KBM-7 (cell line): ENCODE measurements at regions not wholly inside any gene's neighbourhood (a gene's known extent, or its start where the extent isn't known, plus 50 kb on each side); places are given as distances from the start of the nearest gene placed in this dataset.
"Not testable (repeated sequence)": the region's sequence is repeated elsewhere in the genome, so short reads cannot be mapped to it uniquely, and the experiment has no call there.

Experiments
- DNase-seq: peaks from one replicate; pipeline ENCODE4 v3.0.0-alpha.2; 2015
- in situ Hi-C: fragments of 300-500 bp; cut with MboI; formaldehyde crosslinking; loops from 2 replicates; pipeline ENCODE4 v1.14.3; 2020; ENCODE audit warnings: low sequenced_read_pairs, low pct_unique_long_range_greater_than_20kb, mixed read lengths

- no peak for DNase-seq
- in situ Hi-C loops: no loop called here
These were observed 279.2 kb upstream of the FERMT1 start for GRCh38 chr20:6401893-6402557.

GRCh38 chr20:6397115-6397514, 274.3 kb upstream of the FERMT1 start:
- DNase-seq: no peak
- in situ Hi-C loops: no loop called here

DNA sequence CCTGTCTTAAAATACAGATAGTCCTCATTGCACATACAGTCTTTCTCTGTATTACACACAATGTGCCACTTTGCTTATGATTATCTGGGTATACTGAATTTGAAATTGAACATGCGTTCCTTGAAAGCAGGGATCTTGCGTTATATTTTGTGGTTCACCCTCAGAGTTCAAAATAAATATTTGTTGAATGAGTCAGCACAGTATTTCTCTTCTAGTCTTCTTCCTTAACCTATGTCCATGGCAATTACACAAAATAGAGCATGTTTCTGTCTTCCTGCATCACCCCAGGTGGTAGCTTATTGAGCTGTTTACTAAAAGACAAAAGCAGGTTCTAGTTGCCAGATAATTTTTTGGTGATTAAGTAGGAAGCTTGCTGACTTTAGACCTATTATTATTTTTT, 272.9 kb upstream of the FERMT1 start:
- no peak for DNase-seq
- in situ Hi-C loops: no loop called here

- no peak for DNase-seq
- in situ Hi-C loops: no loop called here
These were observed 265.9 kb upstream of the FERMT1 start for GRCh38 chr20:6388671-6389197.

- no peak for DNase-seq
- in situ Hi-C loops: no loop called here
These were observed 262.2 kb upstream of the FERMT1 start for GRCh38 chr20:6384956-6385486.

DNA sequence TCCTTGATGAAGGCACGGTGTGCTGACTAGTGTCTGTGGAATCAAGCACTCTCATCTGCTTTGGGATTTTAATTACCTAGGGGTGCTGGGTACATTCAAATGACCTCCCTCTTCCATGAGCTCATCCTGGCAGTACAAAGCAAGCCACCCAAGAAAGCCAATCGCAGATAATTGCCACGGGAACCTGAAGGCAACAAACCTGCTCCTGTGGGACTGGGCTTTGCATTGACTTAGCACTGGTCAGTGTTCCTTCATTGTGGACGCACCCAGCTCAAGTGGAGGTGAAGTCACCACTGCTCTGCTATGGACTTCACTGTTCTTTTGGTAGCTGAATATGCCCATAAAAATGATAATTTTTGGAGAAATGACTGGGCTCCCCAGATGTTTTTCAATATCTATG, 261.6 kb upstream of the FERMT1 start:
- in situ Hi-C loops: no loop called here
- no peak for DNase-seq

DNA sequence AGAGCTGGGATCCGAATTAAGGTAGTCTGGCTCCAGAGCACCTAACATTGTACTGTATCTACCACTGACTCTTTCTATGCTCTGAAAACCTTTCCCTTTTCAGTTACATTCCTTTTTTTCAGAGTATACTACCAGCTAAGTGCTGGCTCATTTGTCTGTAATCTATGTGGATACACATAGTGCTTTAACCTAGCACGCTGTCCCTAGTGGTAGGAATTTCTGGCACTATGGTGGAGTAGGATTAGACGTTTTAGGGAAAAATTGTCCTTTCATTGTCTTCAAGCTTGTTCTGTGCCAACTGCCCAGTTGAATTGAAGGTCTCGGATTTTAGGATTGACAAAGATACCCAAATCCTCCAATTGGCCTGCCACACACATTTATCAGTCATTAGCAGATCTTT, 259.1 kb upstream of the FERMT1 start:
- in situ Hi-C loops: no loop called here
- no peak for DNase-seq

DNA sequence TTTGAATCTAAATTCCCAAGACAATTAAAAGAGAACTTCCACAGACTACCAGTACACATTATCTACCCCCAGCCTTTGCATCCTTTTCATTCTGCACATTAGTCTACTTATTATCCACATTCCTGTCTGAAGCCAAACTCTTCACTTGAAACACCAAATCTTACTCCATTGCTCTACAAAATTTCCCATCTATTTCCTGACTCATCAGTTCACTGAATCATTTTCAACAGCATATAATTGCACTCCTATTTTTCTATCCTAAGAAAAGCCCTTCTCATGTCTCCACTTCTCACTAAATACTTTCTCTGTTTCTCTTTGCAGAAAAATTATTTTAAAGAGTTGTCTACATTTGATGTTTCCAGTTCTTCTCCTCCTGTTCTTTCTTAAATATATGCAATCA, 239.4 kb upstream of the FERMT1 start:
- in situ Hi-C loops: no loop called here
- DNase-seq: no peak

DNA sequence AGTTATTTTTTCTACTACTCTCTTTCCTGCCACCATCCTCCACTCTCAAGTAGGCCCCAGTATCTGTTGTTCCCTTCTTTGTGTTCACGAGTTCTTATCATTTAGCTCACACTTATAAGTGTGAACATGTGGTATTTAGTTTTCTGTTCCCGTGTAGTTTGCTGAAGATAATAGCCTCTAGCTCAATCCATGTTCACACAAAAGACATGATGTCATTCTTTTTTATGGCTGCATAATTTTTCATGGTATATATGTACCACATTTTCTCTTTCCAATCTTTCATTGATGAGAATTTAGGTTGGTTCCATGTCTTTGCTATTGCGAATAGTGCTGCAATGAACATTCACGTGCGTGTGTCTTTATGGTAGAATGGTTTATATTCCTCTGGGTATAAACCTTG, 237.9 kb upstream of the FERMT1 start:
- no peak for DNase-seq
- in situ Hi-C loops: no loop called here

DNA sequence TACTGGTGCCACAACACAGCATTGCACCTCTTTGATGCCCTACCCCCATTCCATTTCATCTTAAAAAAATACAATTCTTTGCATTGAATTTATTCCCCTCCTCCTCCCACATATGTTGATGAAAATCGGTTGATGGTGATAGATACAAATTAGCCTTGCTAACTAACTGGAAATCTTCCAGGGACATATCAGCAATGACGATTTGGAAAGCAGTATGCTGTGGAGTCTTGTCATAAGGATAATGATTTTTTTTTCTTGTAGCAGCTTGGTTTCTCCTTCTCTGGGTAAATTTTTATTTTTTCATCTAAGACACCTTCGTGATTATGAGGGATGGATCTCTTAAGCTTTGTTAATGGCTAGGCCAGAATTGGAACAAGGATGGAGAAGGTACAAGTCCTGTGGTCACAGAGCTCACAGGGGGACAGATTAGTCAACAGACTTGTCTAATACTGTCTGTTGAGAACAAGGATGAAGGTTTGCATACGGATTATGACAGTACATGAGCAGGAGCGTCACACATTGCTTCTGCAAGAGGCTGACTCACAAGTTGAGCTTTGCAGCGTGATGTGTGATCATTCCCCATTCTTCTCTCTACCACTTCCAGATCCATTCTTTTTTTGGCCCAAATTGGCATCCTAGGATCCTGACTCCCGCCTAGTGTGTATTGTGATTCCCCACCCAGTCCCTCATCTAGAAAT, 233.1 kb upstream of the FERMT1 start:
- no peak for DNase-seq
- in situ Hi-C loops: no loop called here

- DNase-seq: no peak
- in situ Hi-C loops: no loop called here
These were observed 226.1 kb upstream of the FERMT1 start for GRCh38 chr20:6348908-6349307.

GRCh38 chr20:6347916-6348315, 225.1 kb upstream of the FERMT1 start:
- DNase-seq: no peak
- in situ Hi-C loops: no loop called here

- in situ Hi-C loops: no loop called here
These were observed 218.7 kb upstream of the FERMT1 start for GRCh38 chr20:6341491-6341890.

GRCh38 chr20:6339176-6339575, 216.3 kb upstream of the FERMT1 start:
- in situ Hi-C loops: no loop called here
- no peak for DNase-seq

More at GRCh38 chr20:6341491-6341890, 218.7 kb upstream of the FERMT1 start:
- no peak for DNase-seq

- in situ Hi-C loops: no loop called here
- DNase-seq: no peak
These were observed 210.3 kb upstream of the FERMT1 start for GRCh38 chr20:6333110-6333509.

DNA sequence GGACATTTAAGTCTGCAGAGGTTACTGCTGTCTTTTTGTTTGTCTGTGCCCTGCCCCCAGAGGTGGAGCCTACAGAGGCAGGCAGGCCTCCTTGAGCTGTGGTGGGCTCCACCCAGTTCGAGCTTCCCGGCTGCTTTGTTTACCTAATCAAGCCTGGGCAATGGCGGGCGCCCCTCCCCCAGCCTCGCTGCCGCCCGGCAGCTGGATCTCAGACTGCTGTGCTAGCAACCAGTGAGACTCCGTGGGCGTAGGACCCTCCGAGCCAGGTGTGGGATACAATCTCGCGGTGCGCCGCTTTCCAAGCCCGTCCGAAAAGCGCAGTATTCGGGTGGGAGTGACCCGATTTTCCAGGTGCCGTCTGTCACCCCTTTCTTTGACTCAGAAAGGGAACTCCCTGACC, 198.4 kb upstream of the FERMT1 start:
- in situ Hi-C loops: not testable (repeated sequence)

GRCh38 chr20:6311841-6312655, 189.2 kb upstream of the FERMT1 start:
- no peak for DNase-seq
- in situ Hi-C loops: no loop called here

More for the DNA sequence above, 198.4 kb upstream of the FERMT1 start:
- not testable (repeated sequence) for DNase-seq

DNA sequence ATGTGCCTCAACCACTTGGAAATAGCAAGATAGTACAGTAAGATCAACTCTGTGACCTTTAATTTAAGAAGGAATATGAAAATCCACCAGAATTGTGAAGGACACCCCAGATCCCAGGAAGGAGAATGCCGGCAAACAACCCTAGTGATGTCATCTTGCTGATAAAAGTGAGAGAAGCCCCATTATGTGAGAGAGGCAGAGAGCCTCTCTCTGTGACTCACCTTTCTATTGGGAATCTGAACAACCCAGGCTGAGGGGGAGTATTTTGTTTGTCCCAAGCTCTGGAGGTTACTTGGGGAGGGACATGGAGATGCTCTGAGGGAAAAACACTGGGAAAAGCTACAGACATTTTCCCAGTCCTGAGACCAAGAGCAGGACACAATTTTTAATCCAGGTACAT, 188.3 kb upstream of the FERMT1 start:
- DNase-seq: no peak
- in situ Hi-C loops: no loop called here

DNA sequence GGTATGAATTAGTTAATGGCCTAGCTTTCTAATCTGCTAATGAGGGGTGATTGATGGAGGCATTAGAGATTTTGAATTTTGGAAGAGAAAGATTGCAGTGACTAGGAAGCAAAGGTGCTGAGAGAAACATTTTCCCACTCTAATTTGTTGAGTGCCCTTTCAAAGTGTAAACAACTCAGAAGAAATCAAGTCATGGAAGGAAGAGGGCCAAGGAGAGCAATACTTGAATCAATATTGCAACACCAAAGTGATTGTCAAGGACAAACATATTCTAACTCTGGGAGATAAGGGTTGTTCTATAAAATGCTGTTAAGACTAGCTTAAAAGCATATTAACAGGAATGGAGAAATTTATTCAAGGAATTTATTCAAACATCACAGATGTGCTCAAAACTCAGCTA, 182.7 kb upstream of the FERMT1 start:
- no peak for DNase-seq
- in situ Hi-C loops: no loop called here

DNA sequence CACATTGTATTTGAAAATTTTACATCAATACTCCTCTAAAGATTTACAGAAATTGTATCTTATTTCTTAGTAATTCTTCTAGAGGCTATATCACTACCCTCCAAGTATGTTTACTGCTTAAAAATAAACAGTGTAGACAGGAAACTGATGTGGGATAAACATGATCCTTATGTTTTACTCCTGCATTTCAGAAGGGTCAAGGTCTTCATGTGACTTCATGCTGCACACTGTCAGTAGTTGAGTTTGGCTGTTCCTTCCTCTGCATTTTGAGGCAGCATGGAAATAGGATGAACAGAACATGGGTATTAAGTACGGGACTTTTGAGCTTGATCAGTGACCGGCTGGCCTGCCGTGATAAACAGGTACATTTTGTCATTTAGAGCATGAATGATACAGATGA, 179.2 kb upstream of the FERMT1 start:
- DNase-seq: no peak
- in situ Hi-C loops: no loop called here
